ENCODE measurements at regions not wholly inside any gene's neighbourhood (a gene's known extent, or its start where the extent isn't known, plus 50 kb on each side); places are given as distances from the start of the nearest gene placed in this dataset.

GRCh38 chr15:69631005-69631404, 178.4 kb downstream of the RPLP1 start:
- intact Hi-C loops (cut with DNase I) = no loop called here
- H3K27me3 ChIP-seq = no peaks in the 10 kb centered on the region
- no peaks in the 10 kb centered on the region for H3K36me3 ChIP-seq
- H3K27ac ChIP-seq = no peak overlapping the region
- no peak for DNase-seq
- H3K4me1 ChIP-seq = no peaks in the 10 kb centered on the region
- TF ChIP-seq POLR2A (IDR thresholded peaks at IDR 0.05) (no peak), CTCF (IDR thresholded peaks at IDR 0.05) (no peak), EP300 (IDR thresholded peaks at IDR 0.05) (no peak), POLR2AphosphoS5 (IDR thresholded peaks at IDR 0.05) (no peak)
- whole genome bisulfite sequencing, 2 donors = 82 to 87% methylated on average over 6 of the region's 6 CpGs
- H3K4me3 ChIP-seq = no peak overlapping the region
- H3K9me3 ChIP-seq = no peaks in the 10 kb centered on the region

- no peak for DNase-seq
- intact Hi-C loops (cut with DNase I) = no loop called here
- Histone ChIP-seq H3K27me3 (no peaks in the 10 kb centered on the region), H3K36me3 (no peaks in the 10 kb centered on the region), H3K4me3 (no peak overlapping the region), H3K4me1 (no peaks in the 10 kb centered on the region), H3K9me3 (no peaks in the 10 kb centered on the region), H3K27ac (no peak overlapping the region)
- WGBS, 2 donors = 69 to 80% methylated on average over 4 of the region's 4 CpGs
- TF ChIP-seq CTCF (IDR thresholded peaks at IDR 0.05) (no peak), POLR2AphosphoS5 (IDR thresholded peaks at IDR 0.05) (no peak), EP300 (IDR thresholded peaks at IDR 0.05) (no peak), POLR2A (IDR thresholded peaks at IDR 0.05) (no peak)
These were observed 179.4 kb downstream of the RPLP1 start for GRCh38 chr15:69631978-69632377.

- H3K9me3 ChIP-seq = no peaks in the 10 kb centered on the region
- H3K36me3 ChIP-seq = no peaks in the 10 kb centered on the region
- no peak for DNase-seq
- no peaks in the 10 kb centered on the region for H3K4me1 ChIP-seq
- TF ChIP-seq CTCF (IDR thresholded peaks at IDR 0.05) (no peak), EP300 (IDR thresholded peaks at IDR 0.05) (no peak), POLR2AphosphoS5 (IDR thresholded peaks at IDR 0.05) (no peak), POLR2A (IDR thresholded peaks at IDR 0.05) (no peak)
- WGBS, 2 donors = 89 to 91% methylated on average over 5 of the region's 5 CpGs
- no peaks in the 10 kb centered on the region for H3K27me3 ChIP-seq
- no peak overlapping the region for H3K27ac ChIP-seq
- intact Hi-C loops (cut with DNase I) = no loop called here
- H3K4me3 ChIP-seq = no peak overlapping the region
These were observed 182.2 kb downstream of the RPLP1 start for GRCh38 chr15:69634860-69635259.

GRCh38 chr15:69636169-69636915, 183.7 kb downstream of the RPLP1 start:
- peaks cover 0 to 4% (median 1%) of the 10 kb centered on the region in 4 donors for H3K9me3 ChIP-seq
- H3K27me3 ChIP-seq = no peaks in the 10 kb centered on the region
- H3K36me3 ChIP-seq = no peaks in the 10 kb centered on the region
- TF ChIP-seq POLR2A (IDR thresholded peaks at IDR 0.05) (no peak), EP300 (IDR thresholded peaks at IDR 0.05) (no peak), POLR2AphosphoS5 (IDR thresholded peaks at IDR 0.05) (no peak), CTCF (IDR thresholded peaks at IDR 0.05) (no peak)
- intact Hi-C loops (cut with DNase I) = no loop called here
- H3K4me3 ChIP-seq = no peak overlapping the region
- 94% methylated on average over 10 of the region's 10 CpGs for WGBS, 2 donors
- H3K27ac ChIP-seq = no peak overlapping the region
- no peaks in the 10 kb centered on the region for H3K4me1 ChIP-seq
- DNase-seq = no peak

GRCh38 chr15:69637818-69638217, 185.2 kb downstream of the RPLP1 start:
- Histone ChIP-seq H3K27me3 (no peaks in the 10 kb centered on the region), H3K36me3 (no peaks in the 10 kb centered on the region), H3K27ac (no peak overlapping the region), H3K9me3 (peaks cover 0 to 4% (median 1%) of the 10 kb centered on the region in 4 donors), H3K4me3 (no peak overlapping the region), H3K4me1 (no peaks in the 10 kb centered on the region)
- intact Hi-C loops (cut with DNase I) = no loop called here
- TF ChIP-seq EP300 (IDR thresholded peaks at IDR 0.05) = no peak
- no peak for TF ChIP-seq POLR2AphosphoS5 (IDR thresholded peaks at IDR 0.05)
- TF ChIP-seq CTCF (IDR thresholded peaks at IDR 0.05) = no peak
- no peak for TF ChIP-seq POLR2A (IDR thresholded peaks at IDR 0.05)
- no peak for DNase-seq
- 92 to 93% methylated on average over 5 of the region's 5 CpGs for WGBS, 2 donors

Measured in sigmoid colon (tissue), 6 donors.